ENCODE measurements at regions not wholly inside any gene's neighbourhood (a gene's known extent, or its start where the extent isn't known, plus 50 kb on each side); places are given as distances from the start of the nearest gene placed in this dataset.

GRCh38 chr1:56150441-56151215 is 428.7 kb downstream of the PLPP3 start:
- intact Hi-C loops (cut with DNase I) = no loop called here
- no peak for DNase-seq (ENCODE audit: extremely low spot score)
- Histone ChIP-seq H3K4me1 (peaks cover 11 to 30% (median 23%) of the 10 kb centered on the region in 4 donors), H3K9me3 (no peaks in the 10 kb centered on the region), H3K4me3 (no peak overlapping the region), H3K27me3 (no peaks in the 10 kb centered on the region), H3K27ac (replicated peaks in 1 of 4) (peak overlapping the region in 1 of 4 donors; percentile 23), H3K36me3 (no peaks in the 10 kb centered on the region)
- TF ChIP-seq POLR2AphosphoS5 (IDR thresholded peaks at IDR 0.05) = no peak
- WGBS = 76% methylated on average over 5 of the region's 5 CpGs

GRCh38 chr1:56149761-56150160 is 429.6 kb downstream of the PLPP3 start:
- intact Hi-C loops (cut with DNase I) = no loop called here
- Histone ChIP-seq H3K9me3 (no peaks in the 10 kb centered on the region), H3K4me3 (no peak overlapping the region), H3K27me3 (no peaks in the 10 kb centered on the region), H3K27ac (replicated peaks in 1 of 4) (no peak overlapping the region), H3K36me3 (no peaks in the 10 kb centered on the region), H3K4me1 (peaks cover 11 to 30% (median 24%) of the 10 kb centered on the region in 4 donors)
- 71% methylated on average over 6 of the region's 6 CpGs for WGBS
- no peak for TF ChIP-seq EP300 (IDR thresholded peaks at IDR 0.05)
- no peak for TF ChIP-seq CTCF (IDR thresholded peaks at IDR 0.05)
- no peak for TF ChIP-seq POLR2AphosphoS5 (IDR thresholded peaks at IDR 0.05)
- TF ChIP-seq POLR2A (IDR thresholded peaks at IDR 0.05; ENCODE audit: low read depth) = no peak
- DNase-seq (ENCODE audit: extremely low spot score) = no peak

- peaks cover 11 to 30% (median 24%) of the 10 kb centered on the region in 4 donors for H3K4me1 ChIP-seq
- H3K27ac ChIP-seq (replicated peaks in 1 of 4) = no peak overlapping the region
- no peak overlapping the region for H3K4me3 ChIP-seq
- no peaks in the 10 kb centered on the region for H3K27me3 ChIP-seq
- peak in 1 of 3 experiments; percentile 12 for TF ChIP-seq CTCF (IDR thresholded peaks at IDR 0.05)
- no peak for TF ChIP-seq POLR2A (IDR thresholded peaks at IDR 0.05; ENCODE audit: low read depth)
- H3K9me3 ChIP-seq = no peaks in the 10 kb centered on the region
- no peaks in the 10 kb centered on the region for H3K36me3 ChIP-seq
- no peak for DNase-seq (ENCODE audit: extremely low spot score)
- intact Hi-C loops (cut with DNase I) = no loop called here
- 63% methylated on average over 6 of the region's 6 CpGs for WGBS
Measured at GRCh38 chr1:56148326-56149193, 430.8 kb downstream of the PLPP3 start.

GRCh38 chr1:56147459-56147858 is 431.9 kb downstream of the PLPP3 start:
- no peaks in the 10 kb centered on the region for H3K9me3 ChIP-seq
- no peaks in the 10 kb centered on the region for H3K36me3 ChIP-seq
- H3K27me3 ChIP-seq = no peaks in the 10 kb centered on the region
- no peak overlapping the region for H3K4me3 ChIP-seq
- no peak for DNase-seq (ENCODE audit: extremely low spot score)
- peak overlapping the region; percentile 4 to 52 (median 40) for H3K27ac ChIP-seq (replicated peaks in 1 of 4)
- H3K4me1 ChIP-seq = peaks cover 7 to 26% (median 23%) of the 10 kb centered on the region in 4 donors
- intact Hi-C loops (cut with DNase I) = no loop called here
- TF ChIP-seq POLR2A (IDR thresholded peaks at IDR 0.05; ENCODE audit: low read depth) = no peak
- 67% methylated on average over 1 of the region's 1 CpG for WGBS

- TF ChIP-seq POLR2AphosphoS5 (IDR thresholded peaks at IDR 0.05) (no peak), EP300 (IDR thresholded peaks at IDR 0.05) (no peak), CTCF (IDR thresholded peaks at IDR 0.05) (no peak), POLR2A (IDR thresholded peaks at IDR 0.05; ENCODE audit: low read depth) (no peak)
- Histone ChIP-seq H3K4me3 (no peak overlapping the region), H3K36me3 (no peaks in the 10 kb centered on the region), H3K27ac (replicated peaks in 1 of 4) (peak overlapping the region; percentile 32 to 53 (median 50)), H3K27me3 (no peaks in the 10 kb centered on the region), H3K9me3 (no peaks in the 10 kb centered on the region), H3K4me1 (peaks cover 7 to 26% (median 23%) of the 10 kb centered on the region in 4 donors)
- intact Hi-C loops (cut with DNase I) = no loop called here
- DNase-seq (ENCODE audit: extremely low spot score) = no peak
- WGBS = 38% methylated on average over 2 of the region's 2 CpGs
Measured at GRCh38 chr1:56147034-56147433, 432.3 kb downstream of the PLPP3 start.
